Fibroblast of lung (primary cell): ENCODE measurements at regions not wholly inside any gene's neighbourhood (a gene's known extent, or its start where the extent isn't known, plus 50 kb on each side); places are given as distances from the start of the nearest gene placed in this dataset.

Source experiments
- DNase-seq, 2 donors: peaks; one replicate each; pipeline versions ENCODE4 v3.0.0 to v3.0.0-alpha.2; 2010; ENCODE audit warnings: low read depth in 2 of 2
- H2AFZ ChIP-seq: 2 replicates; pipeline ENCODE4 v1.5.1; 2012; ENCODE audit warnings: low read length, control low read depth, inconsistent platforms
- H3K27ac ChIP-seq: 2 replicates; pipeline ENCODE4 v1.5.1; 2011; ENCODE audit warnings: low read length, control low read depth; ENCODE audit not compliant: insufficient read depth
- H3K27me3 ChIP-seq: 2 replicates; pipeline ENCODE4 v1.5.1; 2011; ENCODE audit warnings: mild to moderate bottlenecking, low read length; ENCODE audit not compliant: control insufficient read depth, insufficient read depth
- H3K36me3 ChIP-seq: 2 replicates; pipeline ENCODE4 v1.5.1; 2011; ENCODE audit warnings: low read length; ENCODE audit not compliant: control insufficient read depth, insufficient read depth
- H3K4me1 ChIP-seq: 2 replicates; pipeline ENCODE4 v1.5.1; 2011; ENCODE audit warnings: low read length; ENCODE audit not compliant: control insufficient read depth, insufficient read depth; ENCODE audit errors: extremely low read depth
- H3K4me2 ChIP-seq: 2 replicates; pipeline ENCODE4 v1.5.1; 2011; ENCODE audit warnings: low read length, control low read depth; ENCODE audit not compliant: insufficient read depth; ENCODE audit errors: extremely low read depth
- H3K4me3 ChIP-seq, 4 experiments: fragments of 200-600 bp in 1 of 4; sonication (generic) in 1 of 4; replicated peaks in 1 of 4; 2 replicates each; pipeline ENCODE4 v1.5.1; 2011 to 2016; ENCODE audit warnings: low read length in 4 of 4, low read depth in 3 of 4, mild to moderate bottlenecking in 3 of 4, control low read depth in 2 of 4, inconsistent platforms in 1 of 4, mixed read lengths in 1 of 4; ENCODE audit not compliant: insufficient read depth in 1 of 4; ENCODE audit errors: control extremely low read depth in 1 of 4
- H3K79me2 ChIP-seq: 2 replicates; pipeline ENCODE4 v1.5.1; 2012; ENCODE audit warnings: mild to moderate bottlenecking, low read length, inconsistent platforms; ENCODE audit not compliant: control insufficient read depth, insufficient read depth
- H3K9ac ChIP-seq: 2 replicates; pipeline ENCODE4 v1.5.1; 2011; ENCODE audit warnings: mild to moderate bottlenecking, low read length, control low read depth; ENCODE audit not compliant: insufficient read depth
- H3K9me3 ChIP-seq: 2 replicates; pipeline ENCODE4 v1.5.1; 2012; ENCODE audit warnings: low read depth, low read length; ENCODE audit not compliant: control insufficient read depth, insufficient read depth
- H4K20me1 ChIP-seq: 2 replicates; pipeline ENCODE4 v1.5.1; 2011; ENCODE audit warnings: low read length; ENCODE audit not compliant: control insufficient read depth, insufficient read depth; ENCODE audit errors: extremely low read depth
- EZH2 ChIP-seq: IDR thresholded peaks from 2 replicates; pipeline ENCODE4 v1.5.1; 2012; ENCODE audit warnings: low read length, control low read depth, mild to moderate bottlenecking; ENCODE audit errors: missing control alignments
- TF ChIP-seq, protein P1 (sequence below), 2 donors: IDR thresholded peaks in 1 of 2; conservative IDR thresholded peaks in 1 of 2; 1 replicate in 1 of 2; 2 replicates in 1 of 2; pipeline ENCODE4 v1.5.1; 2011 to 2012; ENCODE audit warnings: low read length in 2 of 2, control low read depth in 1 of 2, inconsistent platforms in 1 of 2, low read depth in 1 of 2, mild to moderate bottlenecking in 1 of 2

DNA sequence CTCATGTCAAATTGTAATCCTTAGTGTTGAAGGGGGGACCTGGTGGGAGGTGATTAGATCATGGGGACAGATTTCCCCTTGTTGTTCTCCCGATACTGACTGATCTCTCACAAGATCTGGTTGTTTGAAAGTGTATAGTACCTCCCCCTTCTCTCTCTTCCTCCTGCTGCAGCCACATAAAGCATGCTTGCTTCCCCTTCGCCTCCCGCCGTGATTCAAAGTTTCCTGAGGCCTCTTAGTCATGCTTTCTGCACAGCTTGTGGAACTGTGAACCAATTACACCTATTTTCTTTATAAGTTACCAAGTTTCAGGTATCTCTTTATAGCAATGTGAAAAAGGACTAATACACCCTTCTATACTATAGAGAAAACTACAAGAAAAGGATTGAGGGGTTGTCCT is 1170.5 kb upstream of the AGA start:
- H3K79me2 ChIP-seq, result no peaks in the 10 kb centered on the region
- H4K20me1 ChIP-seq, result no peaks in the 10 kb centered on the region
- no peaks in the 10 kb centered on the region for H3K4me1 ChIP-seq
- no peaks in the 10 kb centered on the region for H3K9me3 ChIP-seq
- H3K27me3 ChIP-seq, result no peaks in the 10 kb centered on the region
- no peak for DNase-seq
- no peak overlapping the region for H2AFZ ChIP-seq
- H3K27ac ChIP-seq, result no peak overlapping the region
- H3K4me3 ChIP-seq, result no peak overlapping the region
- no peak overlapping the region for H3K4me2 ChIP-seq
- no peaks in the 10 kb centered on the region for H3K36me3 ChIP-seq
- TF ChIP-seq, protein P1, sequence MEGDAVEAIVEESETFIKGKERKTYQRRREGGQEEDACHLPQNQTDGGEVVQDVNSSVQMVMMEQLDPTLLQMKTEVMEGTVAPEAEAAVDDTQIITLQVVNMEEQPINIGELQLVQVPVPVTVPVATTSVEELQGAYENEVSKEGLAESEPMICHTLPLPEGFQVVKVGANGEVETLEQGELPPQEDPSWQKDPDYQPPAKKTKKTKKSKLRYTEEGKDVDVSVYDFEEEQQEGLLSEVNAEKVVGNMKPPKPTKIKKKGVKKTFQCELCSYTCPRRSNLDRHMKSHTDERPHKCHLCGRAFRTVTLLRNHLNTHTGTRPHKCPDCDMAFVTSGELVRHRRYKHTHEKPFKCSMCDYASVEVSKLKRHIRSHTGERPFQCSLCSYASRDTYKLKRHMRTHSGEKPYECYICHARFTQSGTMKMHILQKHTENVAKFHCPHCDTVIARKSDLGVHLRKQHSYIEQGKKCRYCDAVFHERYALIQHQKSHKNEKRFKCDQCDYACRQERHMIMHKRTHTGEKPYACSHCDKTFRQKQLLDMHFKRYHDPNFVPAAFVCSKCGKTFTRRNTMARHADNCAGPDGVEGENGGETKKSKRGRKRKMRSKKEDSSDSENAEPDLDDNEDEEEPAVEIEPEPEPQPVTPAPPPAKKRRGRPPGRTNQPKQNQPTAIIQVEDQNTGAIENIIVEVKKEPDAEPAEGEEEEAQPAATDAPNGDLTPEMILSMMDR (conservative IDR thresholded peaks at IDR 0.05 in 1 of 2, IDR thresholded peaks at IDR 0.05 in 1 of 2; ENCODE audit: low read depth in 1 of 2, low read length in 2 of 2), result no peak
- no peak for TF ChIP-seq EZH2
- no peak overlapping the region for H3K9ac ChIP-seq

DNA sequence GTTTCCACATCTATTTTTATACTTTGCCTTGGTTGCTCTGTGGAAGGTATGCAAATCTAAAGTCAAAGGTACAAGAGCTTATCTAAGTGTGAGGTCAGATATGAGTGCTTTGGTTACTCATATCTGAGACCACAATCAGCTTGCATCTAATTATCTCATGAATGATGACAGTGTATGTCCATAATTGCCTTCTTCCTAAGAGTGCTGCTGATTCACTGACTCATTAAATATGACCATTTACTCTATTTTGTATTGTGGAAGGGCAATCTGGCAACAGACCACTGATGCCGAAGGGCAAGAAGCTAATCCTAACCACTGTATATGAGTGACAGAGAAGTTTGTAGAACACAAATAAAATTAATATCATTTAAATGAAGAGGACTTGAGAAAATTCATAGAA is 1190.2 kb upstream of the AGA start:
- Histone ChIP-seq H3K36me3 (no peaks in the 10 kb centered on the region), H3K4me3 (no peak overlapping the region), H3K4me2 (no peak overlapping the region), H3K9me3 (no peaks in the 10 kb centered on the region), H3K4me1 (no peaks in the 10 kb centered on the region), H3K9ac (no peak overlapping the region), H3K27ac (no peak overlapping the region), H2AFZ (no peak overlapping the region), H3K27me3 (no peaks in the 10 kb centered on the region), H3K79me2 (no peaks in the 10 kb centered on the region), H4K20me1 (no peaks in the 10 kb centered on the region)
- peak in 1 of 2 donors; percentile 42 for DNase-seq
- TF ChIP-seq EZH2, result no peak
- TF ChIP-seq, protein P1 (conservative IDR thresholded peaks at IDR 0.05 in 1 of 2, IDR thresholded peaks at IDR 0.05 in 1 of 2; ENCODE audit: low read depth in 1 of 2, low read length in 2 of 2), result no peak

DNA sequence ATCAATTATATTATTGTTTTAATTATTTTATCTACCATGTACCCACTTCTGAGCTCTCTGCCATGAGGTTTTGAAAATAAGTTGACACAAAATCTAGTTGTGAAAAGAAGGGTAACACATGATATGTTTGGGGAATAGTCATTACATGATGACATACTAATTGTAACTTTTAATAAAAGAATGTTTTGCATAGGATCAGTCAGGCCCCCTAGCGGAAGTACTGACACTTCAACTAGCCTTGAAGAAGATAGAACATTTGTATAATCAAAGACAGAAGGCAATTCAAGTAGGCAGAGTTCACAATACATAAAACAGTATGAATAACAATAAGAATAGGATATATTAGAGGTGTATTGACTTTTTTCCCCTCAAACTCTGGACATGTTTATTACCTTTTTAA is 1191.0 kb upstream of the AGA start:
- H3K9ac ChIP-seq, result no peak overlapping the region

More for the DNA sequence above, 1191.0 kb upstream of the AGA start:
- TF ChIP-seq, protein P1 (conservative IDR thresholded peaks at IDR 0.05 in 1 of 2, IDR thresholded peaks at IDR 0.05 in 1 of 2; ENCODE audit: low read depth in 1 of 2, low read length in 2 of 2), result peak in 1 of 2 donors; percentile 15
- no peak for TF ChIP-seq EZH2
- Histone ChIP-seq H2AFZ (no peak overlapping the region), H3K4me3 (no peak overlapping the region), H3K9me3 (no peaks in the 10 kb centered on the region), H3K36me3 (no peaks in the 10 kb centered on the region), H3K27me3 (no peaks in the 10 kb centered on the region), H3K79me2 (no peaks in the 10 kb centered on the region), H3K4me2 (no peak overlapping the region), H4K20me1 (no peaks in the 10 kb centered on the region), H3K4me1 (no peaks in the 10 kb centered on the region), H3K27ac (no peak overlapping the region)
- DNase-seq, result no peak
